Vagina (tissue), 2 donors: ENCODE measurements at regions not wholly inside any gene's neighbourhood (a gene's known extent, or its start where the extent isn't known, plus 50 kb on each side); places are given as distances from the start of the nearest gene placed in this dataset.

Experiments
- CTCF ChIP-seq, 3 experiments: fragments of 450-650 bp in 2 of 3; fragments of 200-600 bp in 1 of 3; sonication (generic) in 1 of 3; IDR thresholded peaks; one replicate each; pipeline ENCODE4 v1.5.1; 2017 to 2019; ENCODE audit warnings: antibody characterized with exemption in 3 of 3, mild to moderate bottlenecking in 2 of 3, moderate library complexity in 2 of 3
- POLR2A ChIP-seq, 2 donors: fragments of 450-650 bp; IDR thresholded peaks; one replicate each; pipeline ENCODE4 v1.6.1; 2017; ENCODE audit warnings: antibody characterized with exemption in 2 of 2, mild to moderate bottlenecking in 2 of 2, moderate library complexity in 2 of 2

- TF ChIP-seq CTCF (IDR thresholded peaks at IDR 0.05) (no peak), POLR2A (IDR thresholded peaks at IDR 0.05) (no peak)
Observed at GRCh38 chr2:5150871-5151270, 541.3 kb upstream of the SOX11 start.
